Lung microvascular endothelial cell (primary cell): ENCODE measurements at regions not wholly inside any gene's neighbourhood (a gene's known extent, or its start where the extent isn't known, plus 50 kb on each side); places are given as distances from the start of the nearest gene placed in this dataset.
A peak's percentile ranks its signal among the peaks of the same experiment; 100 is the strongest.
"Not testable (repeated sequence)": the region's sequence is repeated elsewhere in the genome, so short reads cannot be mapped to it uniquely, and the experiment has no call there.

Source experiments
- DNase-seq, 2 donors: peaks; one replicate each; pipeline versions ENCODE4 v3.0.0 to v3.0.0-alpha.2; 2010; ENCODE audit warnings: low read depth in 2 of 2

GRCh38 chrX:25503826-25504225 lies 488.1 kb upstream of the ARX start:
- DNase-seq: no peak

- DNase-seq: no peak
Observed at GRCh38 chrX:25507801-25508200, 492.0 kb upstream of the ARX start.

- peak; percentile 34 to 76 for DNase-seq
Observed at GRCh38 chrX:25519258-25519657, 503.5 kb upstream of the ARX start.

GRCh38 chrX:25522443-25523010 lies 506.8 kb upstream of the ARX start:
- DNase-seq: not testable (repeated sequence)

DNA sequence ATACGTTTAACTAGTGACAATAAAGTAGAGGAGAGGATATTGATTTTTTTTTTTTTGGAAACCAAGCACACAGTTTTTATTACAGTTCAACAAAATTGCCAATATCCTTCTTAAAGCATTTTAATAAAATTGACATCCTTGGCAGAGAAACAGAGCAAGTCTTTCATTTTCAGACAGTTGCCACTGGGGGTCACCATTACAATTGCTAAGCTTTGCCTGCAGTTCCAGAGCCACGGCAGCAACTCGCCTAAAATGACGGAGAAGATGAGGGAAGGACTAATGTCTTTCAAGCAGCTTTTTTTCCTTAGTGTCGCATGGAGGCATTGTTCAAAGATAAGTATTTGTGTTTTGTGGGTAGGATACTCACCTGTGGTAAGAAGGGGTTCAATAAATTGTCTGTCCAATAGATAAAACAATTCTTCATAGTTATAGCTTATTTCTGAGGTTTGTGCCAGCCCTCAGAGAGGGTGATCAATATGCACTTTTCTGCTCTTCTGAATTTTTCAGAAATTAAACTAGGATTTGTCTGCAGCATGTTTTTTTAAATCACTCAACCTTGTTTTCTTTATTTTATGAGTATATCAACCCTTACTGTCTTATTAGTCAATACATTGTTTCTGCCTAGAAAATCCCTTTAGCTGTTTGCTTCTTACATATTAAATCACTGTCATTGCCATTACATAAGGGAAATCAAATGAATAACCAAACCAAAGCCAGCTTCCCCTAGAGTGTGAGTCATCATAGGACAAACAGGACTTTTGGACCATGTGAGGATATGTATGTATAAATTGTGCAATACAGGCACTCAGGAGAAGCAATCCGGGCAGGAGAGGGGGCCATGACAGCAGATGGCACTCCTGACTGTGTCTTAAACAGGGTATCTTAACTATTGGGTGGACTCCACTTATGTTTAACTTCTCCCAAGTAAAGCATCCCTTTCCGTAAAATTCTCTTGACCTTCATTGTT lies 508.1 kb upstream of the ARX start:
- DNase-seq: peak; percentile 64 to 90

DNA sequence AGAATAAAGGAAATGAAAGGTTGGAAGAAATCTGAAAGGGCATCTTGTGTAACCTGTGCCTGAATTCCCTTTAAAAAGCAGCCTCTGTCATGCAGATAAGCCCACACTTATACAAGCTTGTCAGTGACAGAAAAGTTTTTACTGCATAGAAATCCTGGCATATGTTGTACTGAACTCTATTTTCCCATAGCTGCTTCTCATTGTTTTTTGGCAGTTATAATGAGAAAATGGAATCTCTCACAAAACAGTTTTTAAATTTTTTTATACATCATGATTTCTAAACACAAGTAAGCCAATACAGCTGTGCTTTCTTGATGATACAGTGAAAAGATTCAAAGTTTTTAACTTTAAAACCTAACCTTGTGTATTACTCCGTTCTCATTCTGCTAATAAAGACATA lies 511.4 kb upstream of the ARX start:
- DNase-seq: no peak

- DNase-seq: no peak
Observed at GRCh38 chrX:25527596-25527995, 511.8 kb upstream of the ARX start.

GRCh38 chrX:25531096-25531495 lies 515.3 kb upstream of the ARX start:
- DNase-seq: peak in 1 of 2 donors; percentile 34

- peak in 1 of 2 donors; percentile 62 for DNase-seq
Observed at GRCh38 chrX:25534091-25534490, 518.3 kb upstream of the ARX start.

GRCh38 chrX:25536307-25536970 lies 520.7 kb upstream of the ARX start:
- DNase-seq: no peak

- DNase-seq: no peak
Observed at GRCh38 chrX:25537699-25538098, 521.9 kb upstream of the ARX start.

- DNase-seq: no peak
Observed at GRCh38 chrX:25544641-25545040, 528.9 kb upstream of the ARX start.

DNA sequence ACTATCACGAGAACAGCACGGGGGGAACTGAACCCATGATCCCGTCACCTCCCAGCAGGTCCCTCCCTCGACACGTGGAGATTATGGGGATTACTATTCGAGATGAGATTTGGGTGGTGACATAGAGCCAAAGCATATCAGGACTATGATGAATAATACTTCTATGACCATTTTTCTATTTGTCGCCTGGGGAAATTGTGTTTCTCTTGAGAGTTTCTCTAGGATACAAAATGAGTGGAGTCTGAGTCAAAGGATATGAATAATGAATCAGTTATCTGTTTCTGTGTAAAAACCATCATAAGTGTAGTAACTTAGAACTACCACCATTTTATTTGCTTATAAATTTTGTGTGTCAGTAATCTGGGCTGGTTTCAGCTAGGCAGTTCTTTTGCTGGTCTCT lies 533.0 kb upstream of the ARX start:
- peak in 1 of 2 donors; percentile 33 for DNase-seq

GRCh38 chrX:25555521-25555920 lies 539.8 kb upstream of the ARX start:
- DNase-seq: no peak

- no peak for DNase-seq
Observed at GRCh38 chrX:25558137-25558536, 542.4 kb upstream of the ARX start.

GRCh38 chrX:25561190-25561589 lies 545.4 kb upstream of the ARX start:
- DNase-seq: no peak

DNA sequence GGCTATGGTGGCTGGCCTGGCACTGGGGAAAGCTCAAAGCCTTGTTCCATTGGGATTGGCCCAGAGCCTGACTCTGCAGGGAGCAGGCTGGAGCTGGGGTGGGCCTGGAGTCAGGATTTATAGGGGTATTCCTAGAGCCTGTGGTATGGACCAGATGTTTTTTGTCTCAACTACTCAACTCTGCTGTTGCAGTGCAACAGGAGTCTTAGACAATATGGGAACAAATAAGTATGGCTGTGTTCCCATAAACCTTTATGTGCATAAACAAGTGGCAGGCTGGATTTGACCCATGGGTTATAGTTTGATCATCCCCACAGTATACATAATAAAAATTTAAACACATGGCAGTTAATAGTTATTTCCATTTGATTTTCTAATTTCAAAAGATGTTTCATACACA lies 557.9 kb upstream of the ARX start:
- DNase-seq: no peak

DNA sequence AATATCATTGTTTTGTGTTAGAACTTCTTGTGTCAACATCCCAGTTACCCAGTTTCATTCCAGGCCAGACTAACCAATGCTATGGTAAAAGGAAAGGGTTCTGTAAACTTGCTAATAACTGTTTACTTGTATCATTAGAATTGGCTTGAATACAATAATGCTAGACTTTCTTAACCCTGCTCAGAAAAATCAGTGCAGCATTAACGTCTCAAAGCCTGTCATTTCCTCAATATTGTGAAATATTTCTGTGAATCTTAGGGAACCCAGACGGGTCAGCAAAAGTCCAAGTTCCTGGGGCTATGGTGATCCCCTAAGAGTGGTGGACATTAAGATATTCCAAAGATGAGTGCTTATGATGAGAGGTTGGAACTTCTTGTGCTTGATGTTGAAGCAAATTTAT lies 541.2 kb upstream of the MAGEB18 start:
- no peak for DNase-seq

- no peak for DNase-seq
Observed at GRCh38 chrX:25597551-25597950, 540.6 kb upstream of the MAGEB18 start.

DNA sequence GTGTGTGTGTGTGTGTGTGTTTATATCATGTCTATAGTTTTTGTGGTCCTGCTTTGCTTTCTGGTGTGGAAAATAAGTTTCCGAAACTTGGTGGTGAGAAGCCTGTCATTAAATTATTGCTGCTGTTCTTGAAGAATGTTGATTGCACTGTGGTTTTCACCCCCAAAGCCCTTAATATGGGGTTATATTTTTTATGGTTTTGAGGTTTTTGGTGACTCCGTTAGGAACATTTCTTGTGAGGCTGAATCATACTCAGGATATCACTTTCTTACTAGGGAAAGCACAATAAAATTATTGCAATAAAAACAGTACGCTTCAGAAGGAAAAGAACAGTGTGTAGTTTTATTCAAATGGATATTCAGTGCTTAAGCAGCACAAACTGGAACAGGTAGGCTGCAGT lies 539.1 kb upstream of the MAGEB18 start:
- no peak for DNase-seq

- no peak for DNase-seq
Observed at GRCh38 chrX:25600776-25601175, 537.4 kb upstream of the MAGEB18 start.

GRCh38 chrX:25601323-25601722 lies 536.8 kb upstream of the MAGEB18 start:
- no peak for DNase-seq

- DNase-seq: no peak
Observed at GRCh38 chrX:25618248-25618647, 519.9 kb upstream of the MAGEB18 start.
